ENCODE measurements at regions not wholly inside any gene's neighbourhood (a gene's known extent, or its start where the extent isn't known, plus 50 kb on each side); places are given as distances from the start of the nearest gene placed in this dataset.

GRCh38 chr13:29654843-29655547 lies 59.5 kb upstream of the SLC7A1 start:
- DNase-seq = no peak

- DNase-seq = no peak
Measured at GRCh38 chr13:29654384-29654783, 58.9 kb upstream of the SLC7A1 start.

- DNase-seq = no peak
Measured at GRCh38 chr13:29648760-29649159, 53.3 kb upstream of the SLC7A1 start.

All from NCI-H2227 treated with DMSO at 0.1 percent for 48 hours (cell line).